Mesenchymal stem cell (in vitro differentiated cells and primary cell): ENCODE measurements at regions not wholly inside any gene's neighbourhood (a gene's known extent, or its start where the extent isn't known, plus 50 kb on each side); places are given as distances from the start of the nearest gene placed in this dataset.

Source experiments
- DNase-seq: peaks from one replicate; pipeline ENCODE4 v3.0.0-alpha.2; 2013
- H2AFZ ChIP-seq: one replicate; pipeline ENCODE4 v1.6.1; 2013; ENCODE audit warnings: low read depth, mild to moderate bottlenecking, control low read depth, inconsistent platforms, low read length, moderate library complexity
- H2AK5ac ChIP-seq: 2 replicates; pipeline ENCODE4 v1.6.1; 2013; ENCODE audit warnings: low read length, moderate library complexity, mild to moderate bottlenecking, inconsistent platforms; ENCODE audit not compliant: severe bottlenecking
- H2BK120ac ChIP-seq: one replicate; pipeline ENCODE4 v1.6.1; 2013; ENCODE audit warnings: low read depth, mild to moderate bottlenecking, inconsistent platforms, low read length, moderate library complexity
- H2BK12ac ChIP-seq, 2 experiments: one replicate each; pipeline ENCODE4 v1.6.1; 2013; ENCODE audit warnings: inconsistent platforms in 2 of 2, low read length in 2 of 2, mild to moderate bottlenecking in 2 of 2, moderate library complexity in 2 of 2, control low read depth in 1 of 2
- H2BK15ac ChIP-seq: one replicate; pipeline ENCODE4 v1.6.1; 2013; ENCODE audit warnings: mild to moderate bottlenecking, low read depth, inconsistent platforms; ENCODE audit not compliant: poor library complexity, severe bottlenecking
- H2BK5ac ChIP-seq: 2 replicates; pipeline ENCODE4 v1.6.1; 2013; ENCODE audit warnings: low read depth, mild to moderate bottlenecking, low read length, control low read depth, inconsistent platforms; ENCODE audit not compliant: poor library complexity, severe bottlenecking
- H3K14ac ChIP-seq, 2 experiments: one replicate each; pipeline ENCODE4 v1.6.1; 2013; ENCODE audit warnings: inconsistent platforms in 2 of 2, low read length in 2 of 2, control low read depth in 1 of 2, mild to moderate bottlenecking in 1 of 2, moderate library complexity in 1 of 2
- H3K18ac ChIP-seq, 2 experiments: one replicate each; pipeline ENCODE4 v1.6.1; 2013; ENCODE audit warnings: inconsistent platforms in 2 of 2, low read length in 2 of 2, control low read depth in 1 of 2, low read depth in 1 of 2, mild to moderate bottlenecking in 1 of 2
- H3K23ac ChIP-seq, 2 experiments: one replicate each; pipeline ENCODE4 v1.6.1; 2013; ENCODE audit warnings: inconsistent platforms in 2 of 2, low read length in 2 of 2, mild to moderate bottlenecking in 2 of 2, moderate library complexity in 2 of 2, control low read depth in 1 of 2
- H3K27ac ChIP-seq: 2 replicates; pipeline ENCODE4 v1.5.1; 2013; ENCODE audit warnings: mild to moderate bottlenecking, moderate library complexity, low read length, control low read depth, inconsistent platforms; ENCODE audit not compliant: poor library complexity, severe bottlenecking
- H3K27me3 ChIP-seq, 2 experiments: 2 replicates each; pipeline versions ENCODE4 v1.6.1 to v1.7.0; 2013; ENCODE audit warnings: low read length in 2 of 2, mild to moderate bottlenecking in 2 of 2, moderate library complexity in 2 of 2, control low read depth in 1 of 2, inconsistent platforms in 1 of 2; ENCODE audit not compliant: control insufficient read depth in 1 of 2, insufficient read depth in 1 of 2
- H3K36me3 ChIP-seq, 2 experiments: 2 replicates each; pipeline versions ENCODE4 v1.6.1 to v1.7.0; 2013; ENCODE audit warnings: low read length in 2 of 2, control low read depth in 1 of 2, inconsistent platforms in 1 of 2, low read depth in 1 of 2, mild to moderate bottlenecking in 1 of 2; ENCODE audit not compliant: insufficient read depth in 2 of 2, control insufficient read depth in 1 of 2
- H3K4ac ChIP-seq, 2 experiments: one replicate each; pipeline ENCODE4 v1.6.1; 2013; ENCODE audit warnings: inconsistent platforms in 2 of 2, low read length in 2 of 2, mild to moderate bottlenecking in 2 of 2, moderate library complexity in 2 of 2, control low read depth in 1 of 2, low read depth in 1 of 2
- H3K4me1 ChIP-seq: 2 replicates; pipeline ENCODE4 v1.6.1; 2013; ENCODE audit warnings: low read depth, low read length, control low read depth; ENCODE audit not compliant: control insufficient read depth, insufficient read depth
- H3K4me2 ChIP-seq: 2 replicates; pipeline ENCODE4 v1.6.1; 2013; ENCODE audit warnings: low read length, mild to moderate bottlenecking, inconsistent platforms; ENCODE audit not compliant: poor library complexity, severe bottlenecking
- H3K4me3 ChIP-seq, 2 experiments: 2 replicates each; pipeline versions ENCODE4 v1.5.1 to v1.7.0; 2013; ENCODE audit warnings: low read length in 2 of 2, mild to moderate bottlenecking in 2 of 2, control low read depth in 1 of 2, low read depth in 1 of 2; ENCODE audit not compliant: insufficient read depth in 1 of 2
- H3K79me1 ChIP-seq: replicated peaks from 2 replicates; pipeline ENCODE4 v1.6.1; 2013; ENCODE audit warnings: mild to moderate bottlenecking, control low read depth, low read length, inconsistent platforms; ENCODE audit not compliant: poor library complexity, severe bottlenecking
- H3K9ac ChIP-seq: 2 replicates; pipeline ENCODE4 v1.7.0; 2013; ENCODE audit warnings: mild to moderate bottlenecking, low read length, moderate library complexity
- H3K9me3 ChIP-seq: 2 replicates; pipeline ENCODE4 v1.7.0; 2013; ENCODE audit warnings: mild to moderate bottlenecking, low read length; ENCODE audit not compliant: control insufficient read depth
- H4K8ac ChIP-seq: one replicate; pipeline ENCODE4 v1.6.1; 2013; ENCODE audit warnings: inconsistent platforms, mild to moderate bottlenecking, low read length, moderate library complexity
- H4K91ac ChIP-seq: one replicate; pipeline ENCODE4 v1.6.1; 2013; ENCODE audit warnings: mild to moderate bottlenecking, low read length, inconsistent platforms
- WGBS: methylation state at CpG from one replicate; pipeline ENCODE4 v1.1.7; 2013; ENCODE audit warnings: mixed read lengths; 5-methylcytosine and 5-hydroxymethylcytosine counted together

- Histone ChIP-seq H3K27ac (no peak overlapping the region), H3K18ac (no peak overlapping the region), H3K4me3 (no peak overlapping the region), H3K14ac (no peak overlapping the region), H2BK15ac (no peak overlapping the region), H2AFZ (no peak overlapping the region), H4K8ac (no peak overlapping the region), H3K36me3 (no peaks in the 10 kb centered on the region), H3K9me3 (no peaks in the 10 kb centered on the region), H3K9ac (no peak overlapping the region), H3K4me2 (no peak overlapping the region), H3K4me1 (no peaks in the 10 kb centered on the region), H3K23ac (no peak overlapping the region), H2BK12ac (no peak overlapping the region), H3K4ac (no peak overlapping the region), H2BK120ac (no peak overlapping the region), H3K79me1 (no peaks in the 10 kb centered on the region), H4K91ac (no peak overlapping the region), H2BK5ac (no peak overlapping the region), H3K27me3 (peaks cover 0 to 80% of the 10 kb centered on the region in 2 experiments), H2AK5ac (no peak overlapping the region)
- no peak for DNase-seq
- 47% methylated on average over 5 of the region's 6 CpGs for WGBS
These were observed 150.4 kb upstream of the HDAC4 start for GRCh38 chr2:239551206-239551605.

GRCh38 chr2:239550357-239550756, 149.5 kb upstream of the HDAC4 start:
- no peaks in the 10 kb centered on the region for H3K36me3 ChIP-seq
- H3K79me1 ChIP-seq, result no peaks in the 10 kb centered on the region
- H2AK5ac ChIP-seq, result no peak overlapping the region
- no peak overlapping the region for H3K4ac ChIP-seq
- DNase-seq, result no peak
- H3K4me1 ChIP-seq, result no peaks in the 10 kb centered on the region
- H2BK5ac ChIP-seq, result no peak overlapping the region
- H3K23ac ChIP-seq, result no peak overlapping the region
- H3K27ac ChIP-seq, result no peak overlapping the region
- H2BK15ac ChIP-seq, result no peak overlapping the region
- H4K8ac ChIP-seq, result no peak overlapping the region
- no peak overlapping the region for H3K18ac ChIP-seq
- no peaks in the 10 kb centered on the region for H3K9me3 ChIP-seq
- WGBS, result no CpG with 5 or more reads among the region's 3 CpGs
- H2BK12ac ChIP-seq, result no peak overlapping the region
- no peak overlapping the region for H3K4me3 ChIP-seq
- H3K14ac ChIP-seq, result no peak overlapping the region
- H2BK120ac ChIP-seq, result no peak overlapping the region
- no peak overlapping the region for H2AFZ ChIP-seq
- H3K4me2 ChIP-seq, result no peak overlapping the region
- H3K27me3 ChIP-seq, result peaks cover 0 to 81% of the 10 kb centered on the region in 2 experiments
- H3K9ac ChIP-seq, result no peak overlapping the region
- no peak overlapping the region for H4K91ac ChIP-seq

GRCh38 chr2:239549711-239550255, 149.0 kb upstream of the HDAC4 start:
- Histone ChIP-seq H3K4ac (no peak overlapping the region), H4K8ac (no peak overlapping the region), H2AFZ (no peak overlapping the region), H2BK12ac (no peak overlapping the region), H2BK15ac (no peak overlapping the region), H2BK120ac (no peak overlapping the region), H4K91ac (no peak overlapping the region), H3K27me3 (peaks cover 0 to 80% of the 10 kb centered on the region in 2 experiments), H3K36me3 (no peaks in the 10 kb centered on the region), H2BK5ac (no peak overlapping the region), H3K27ac (no peak overlapping the region), H3K4me3 (no peak overlapping the region), H3K4me2 (no peak overlapping the region), H3K9ac (no peak overlapping the region), H3K9me3 (no peaks in the 10 kb centered on the region), H3K23ac (no peak overlapping the region), H3K4me1 (no peaks in the 10 kb centered on the region), H3K14ac (no peak overlapping the region), H3K79me1 (no peaks in the 10 kb centered on the region), H2AK5ac (no peak overlapping the region), H3K18ac (no peak overlapping the region)
- DNase-seq, result no peak
- 64% methylated on average over 10 of the region's 10 CpGs for WGBS

- Histone ChIP-seq H3K9me3 (no peaks in the 10 kb centered on the region), H3K79me1 (no peaks in the 10 kb centered on the region), H3K9ac (no peak overlapping the region), H2BK120ac (no peak overlapping the region), H2BK15ac (no peak overlapping the region), H2BK5ac (no peak overlapping the region), H2BK12ac (no peak overlapping the region), H3K18ac (no peak overlapping the region), H3K27ac (no peak overlapping the region), H3K4me3 (no peak overlapping the region), H2AK5ac (no peak overlapping the region), H3K4me1 (no peaks in the 10 kb centered on the region), H3K4me2 (no peak overlapping the region), H4K8ac (no peak overlapping the region), H3K23ac (no peak overlapping the region), H3K14ac (no peak overlapping the region), H4K91ac (no peak overlapping the region), H3K4ac (no peak overlapping the region), H2AFZ (no peak overlapping the region), H3K36me3 (no peaks in the 10 kb centered on the region), H3K27me3 (peaks cover 0 to 74% of the 10 kb centered on the region in 2 experiments)
- DNase-seq, result no peak
- WGBS, result 71% methylated on average over 16 of the region's 16 CpGs
These were observed 148.3 kb upstream of the HDAC4 start for GRCh38 chr2:239548965-239549595.
